Fibroblast of gingiva (primary cell): ENCODE measurements at regions not wholly inside any gene's neighbourhood (a gene's known extent, or its start where the extent isn't known, plus 50 kb on each side); places are given as distances from the start of the nearest gene placed in this dataset.

Experiments used
- DNase-seq: peaks from one replicate; pipeline ENCODE4 v3.0.0-alpha.2; 2011; ENCODE audit warnings: low read depth

GRCh38 chr17:5635949-5636348 lies 51.6 kb upstream of the NLRP1 start:
- no peak for DNase-seq

- DNase-seq: no peak
Observed at GRCh38 chr17:5638596-5638995, 54.3 kb upstream of the NLRP1 start.

GRCh38 chr17:5640726-5641125 lies 56.4 kb upstream of the NLRP1 start:
- no peak for DNase-seq

GRCh38 chr17:5642752-5643151 lies 58.4 kb upstream of the NLRP1 start:
- no peak for DNase-seq

- no peak for DNase-seq
Observed at GRCh38 chr17:5644065-5644464, 59.8 kb upstream of the NLRP1 start.

GRCh38 chr17:5651348-5651747 lies 67.0 kb upstream of the NLRP1 start:
- DNase-seq: no peak

GRCh38 chr17:5661491-5662125 lies 77.3 kb upstream of the NLRP1 start:
- DNase-seq: no peak

- no peak for DNase-seq
Observed at GRCh38 chr17:5662409-5663085, 78.2 kb upstream of the NLRP1 start.

GRCh38 chr17:5665164-5665563 lies 80.9 kb upstream of the NLRP1 start:
- DNase-seq: no peak

- DNase-seq: no peak
Observed at GRCh38 chr17:5667871-5668270, 83.6 kb upstream of the NLRP1 start.

- no peak for DNase-seq
Observed at GRCh38 chr17:5668557-5669138, 84.3 kb upstream of the NLRP1 start.

GRCh38 chr17:5669191-5669590 lies 84.9 kb upstream of the NLRP1 start:
- DNase-seq: no peak

- no peak for DNase-seq
Observed at GRCh38 chr17:5672141-5672540, 87.8 kb upstream of the NLRP1 start.

- DNase-seq: no peak
Observed at GRCh38 chr17:5672815-5673430, 88.6 kb upstream of the NLRP1 start.

GRCh38 chr17:5675625-5676421 lies 91.5 kb upstream of the NLRP1 start:
- DNase-seq: no peak

GRCh38 chr17:5677620-5678019 lies 93.3 kb upstream of the NLRP1 start:
- DNase-seq: no peak

GRCh38 chr17:5678171-5678570 lies 93.9 kb upstream of the NLRP1 start:
- no peak for DNase-seq

GRCh38 chr17:5680766-5681165 lies 96.5 kb upstream of the NLRP1 start:
- no peak for DNase-seq

GRCh38 chr17:5683241-5683640 lies 98.9 kb upstream of the NLRP1 start:
- no peak for DNase-seq

- no peak for DNase-seq
Observed at GRCh38 chr17:5686074-5686635, 101.8 kb upstream of the NLRP1 start.

- no peak for DNase-seq
Observed at GRCh38 chr17:5687646-5688045, 103.3 kb upstream of the NLRP1 start.

GRCh38 chr17:5693821-5694220 lies 109.5 kb upstream of the NLRP1 start:
- DNase-seq: no peak
